H1 (cell line): ENCODE measurements at regions not wholly inside any gene's neighbourhood (a gene's known extent, or its start where the extent isn't known, plus 50 kb on each side); places are given as distances from the start of the nearest gene placed in this dataset.

Experiments used
- TF ChIP-seq, protein P1 (sequence below): fragments of 300-600 bp; sonication (generic); IDR thresholded peaks from 2 replicates; pipeline ENCODE4 v1.7.1; 2012; ENCODE audit warnings: low read length, moderate library complexity, mild to moderate bottlenecking, inconsistent platforms; ENCODE audit not compliant: insufficient replicate concordance

DNA sequence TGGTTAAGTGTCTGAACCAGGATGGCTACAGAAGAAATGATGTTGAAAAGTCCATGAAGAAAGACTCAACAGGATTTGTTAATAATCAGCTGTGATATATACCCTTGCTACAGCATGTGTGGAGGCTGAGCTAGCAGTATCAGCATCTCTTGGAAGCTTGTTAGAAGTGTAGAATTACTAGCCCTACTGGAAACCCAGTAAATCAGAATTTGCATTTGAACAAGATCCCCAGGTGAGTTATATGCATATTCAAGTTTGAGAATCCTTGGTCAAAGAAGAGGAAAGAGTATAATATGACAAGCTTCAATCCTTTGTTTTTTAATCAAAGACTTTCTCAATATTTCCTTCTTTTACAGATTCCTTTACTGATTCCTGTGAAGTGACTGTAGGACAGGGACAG lies 109.0 kb upstream of the KCNJ3 start (continued):
- TF ChIP-seq, protein P1, sequence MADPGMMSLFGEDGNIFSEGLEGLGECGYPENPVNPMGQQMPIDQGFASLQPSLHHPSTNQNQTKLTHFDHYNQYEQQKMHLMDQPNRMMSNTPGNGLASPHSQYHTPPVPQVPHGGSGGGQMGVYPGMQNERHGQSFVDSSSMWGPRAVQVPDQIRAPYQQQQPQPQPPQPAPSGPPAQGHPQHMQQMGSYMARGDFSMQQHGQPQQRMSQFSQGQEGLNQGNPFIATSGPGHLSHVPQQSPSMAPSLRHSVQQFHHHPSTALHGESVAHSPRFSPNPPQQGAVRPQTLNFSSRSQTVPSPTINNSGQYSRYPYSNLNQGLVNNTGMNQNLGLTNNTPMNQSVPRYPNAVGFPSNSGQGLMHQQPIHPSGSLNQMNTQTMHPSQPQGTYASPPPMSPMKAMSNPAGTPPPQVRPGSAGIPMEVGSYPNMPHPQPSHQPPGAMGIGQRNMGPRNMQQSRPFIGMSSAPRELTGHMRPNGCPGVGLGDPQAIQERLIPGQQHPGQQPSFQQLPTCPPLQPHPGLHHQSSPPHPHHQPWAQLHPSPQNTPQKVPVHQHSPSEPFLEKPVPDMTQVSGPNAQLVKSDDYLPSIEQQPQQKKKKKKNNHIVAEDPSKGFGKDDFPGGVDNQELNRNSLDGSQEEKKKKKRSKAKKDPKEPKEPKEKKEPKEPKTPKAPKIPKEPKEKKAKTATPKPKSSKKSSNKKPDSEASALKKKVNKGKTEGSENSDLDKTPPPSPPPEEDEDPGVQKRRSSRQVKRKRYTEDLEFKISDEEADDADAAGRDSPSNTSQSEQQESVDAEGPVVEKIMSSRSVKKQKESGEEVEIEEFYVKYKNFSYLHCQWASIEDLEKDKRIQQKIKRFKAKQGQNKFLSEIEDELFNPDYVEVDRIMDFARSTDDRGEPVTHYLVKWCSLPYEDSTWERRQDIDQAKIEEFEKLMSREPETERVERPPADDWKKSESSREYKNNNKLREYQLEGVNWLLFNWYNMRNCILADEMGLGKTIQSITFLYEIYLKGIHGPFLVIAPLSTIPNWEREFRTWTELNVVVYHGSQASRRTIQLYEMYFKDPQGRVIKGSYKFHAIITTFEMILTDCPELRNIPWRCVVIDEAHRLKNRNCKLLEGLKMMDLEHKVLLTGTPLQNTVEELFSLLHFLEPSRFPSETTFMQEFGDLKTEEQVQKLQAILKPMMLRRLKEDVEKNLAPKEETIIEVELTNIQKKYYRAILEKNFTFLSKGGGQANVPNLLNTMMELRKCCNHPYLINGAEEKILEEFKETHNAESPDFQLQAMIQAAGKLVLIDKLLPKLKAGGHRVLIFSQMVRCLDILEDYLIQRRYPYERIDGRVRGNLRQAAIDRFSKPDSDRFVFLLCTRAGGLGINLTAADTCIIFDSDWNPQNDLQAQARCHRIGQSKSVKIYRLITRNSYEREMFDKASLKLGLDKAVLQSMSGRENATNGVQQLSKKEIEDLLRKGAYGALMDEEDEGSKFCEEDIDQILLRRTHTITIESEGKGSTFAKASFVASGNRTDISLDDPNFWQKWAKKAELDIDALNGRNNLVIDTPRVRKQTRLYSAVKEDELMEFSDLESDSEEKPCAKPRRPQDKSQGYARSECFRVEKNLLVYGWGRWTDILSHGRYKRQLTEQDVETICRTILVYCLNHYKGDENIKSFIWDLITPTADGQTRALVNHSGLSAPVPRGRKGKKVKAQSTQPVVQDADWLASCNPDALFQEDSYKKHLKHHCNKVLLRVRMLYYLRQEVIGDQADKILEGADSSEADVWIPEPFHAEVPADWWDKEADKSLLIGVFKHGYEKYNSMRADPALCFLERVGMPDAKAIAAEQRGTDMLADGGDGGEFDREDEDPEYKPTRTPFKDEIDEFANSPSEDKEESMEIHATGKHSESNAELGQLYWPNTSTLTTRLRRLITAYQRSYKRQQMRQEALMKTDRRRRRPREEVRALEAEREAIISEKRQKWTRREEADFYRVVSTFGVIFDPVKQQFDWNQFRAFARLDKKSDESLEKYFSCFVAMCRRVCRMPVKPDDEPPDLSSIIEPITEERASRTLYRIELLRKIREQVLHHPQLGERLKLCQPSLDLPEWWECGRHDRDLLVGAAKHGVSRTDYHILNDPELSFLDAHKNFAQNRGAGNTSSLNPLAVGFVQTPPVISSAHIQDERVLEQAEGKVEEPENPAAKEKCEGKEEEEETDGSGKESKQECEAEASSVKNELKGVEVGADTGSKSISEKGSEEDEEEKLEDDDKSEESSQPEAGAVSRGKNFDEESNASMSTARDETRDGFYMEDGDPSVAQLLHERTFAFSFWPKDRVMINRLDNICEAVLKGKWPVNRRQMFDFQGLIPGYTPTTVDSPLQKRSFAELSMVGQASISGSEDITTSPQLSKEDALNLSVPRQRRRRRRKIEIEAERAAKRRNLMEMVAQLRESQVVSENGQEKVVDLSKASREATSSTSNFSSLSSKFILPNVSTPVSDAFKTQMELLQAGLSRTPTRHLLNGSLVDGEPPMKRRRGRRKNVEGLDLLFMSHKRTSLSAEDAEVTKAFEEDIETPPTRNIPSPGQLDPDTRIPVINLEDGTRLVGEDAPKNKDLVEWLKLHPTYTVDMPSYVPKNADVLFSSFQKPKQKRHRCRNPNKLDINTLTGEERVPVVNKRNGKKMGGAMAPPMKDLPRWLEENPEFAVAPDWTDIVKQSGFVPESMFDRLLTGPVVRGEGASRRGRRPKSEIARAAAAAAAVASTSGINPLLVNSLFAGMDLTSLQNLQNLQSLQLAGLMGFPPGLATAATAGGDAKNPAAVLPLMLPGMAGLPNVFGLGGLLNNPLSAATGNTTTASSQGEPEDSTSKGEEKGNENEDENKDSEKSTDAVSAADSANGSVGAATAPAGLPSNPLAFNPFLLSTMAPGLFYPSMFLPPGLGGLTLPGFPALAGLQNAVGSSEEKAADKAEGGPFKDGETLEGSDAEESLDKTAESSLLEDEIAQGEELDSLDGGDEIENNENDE, result peak; percentile 82
